HPDE6-E6E7 (cell line): ENCODE measurements at regions not wholly inside any gene's neighbourhood (a gene's known extent, or its start where the extent isn't known, plus 50 kb on each side); places are given as distances from the start of the nearest gene placed in this dataset.

Experiments
- DNase-seq: peaks from one replicate; pipeline ENCODE4 v3.0.0; 2011; ENCODE audit warnings: missing footprints; ENCODE audit errors: extremely low spot score

GRCh38 chr9:30943446-30944224 is 1440.8 kb upstream of the ACO1 start:
- DNase-seq, result no peak

- DNase-seq, result no peak
Measured at GRCh38 chr9:30944225-30944569, 1440.2 kb upstream of the ACO1 start.

- no peak for DNase-seq
Measured at GRCh38 chr9:30944741-30945280, 1439.6 kb upstream of the ACO1 start.

- DNase-seq, result no peak
Measured at GRCh38 chr9:30964332-30964731, 1420.1 kb upstream of the ACO1 start.

GRCh38 chr9:30967476-30967875 is 1417.0 kb upstream of the ACO1 start:
- peak; percentile 20 for DNase-seq

GRCh38 chr9:30970186-30970585 is 1414.3 kb upstream of the ACO1 start:
- no peak for DNase-seq

- DNase-seq, result no peak
Measured at GRCh38 chr9:30970812-30971211, 1413.6 kb upstream of the ACO1 start.

GRCh38 chr9:30972654-30973053 is 1411.8 kb upstream of the ACO1 start:
- DNase-seq, result no peak

GRCh38 chr9:30977965-30978364 is 1406.5 kb upstream of the ACO1 start:
- no peak for DNase-seq

GRCh38 chr9:30982301-30982700 is 1402.1 kb upstream of the ACO1 start:
- DNase-seq, result no peak

GRCh38 chr9:30995956-30996738 is 1388.3 kb upstream of the ACO1 start:
- DNase-seq, result no peak

GRCh38 chr9:30996761-30997160 is 1387.7 kb upstream of the ACO1 start:
- no peak for DNase-seq

GRCh38 chr9:30997291-30997690 is 1387.2 kb upstream of the ACO1 start:
- no peak for DNase-seq

- no peak for DNase-seq
Measured at GRCh38 chr9:31005086-31005665, 1379.3 kb upstream of the ACO1 start.

- DNase-seq, result no peak
Measured at GRCh38 chr9:31013371-31013770, 1371.1 kb upstream of the ACO1 start.

GRCh38 chr9:31023847-31024246 is 1360.6 kb upstream of the ACO1 start:
- DNase-seq, result no peak

- DNase-seq, result no peak
Measured at GRCh38 chr9:31027678-31028077, 1356.8 kb upstream of the ACO1 start.

GRCh38 chr9:31028137-31028536 is 1356.3 kb upstream of the ACO1 start:
- DNase-seq, result no peak

GRCh38 chr9:31030741-31031202 is 1353.7 kb upstream of the ACO1 start:
- no peak for DNase-seq

GRCh38 chr9:31032206-31032605 is 1352.2 kb upstream of the ACO1 start:
- DNase-seq, result no peak

GRCh38 chr9:31034311-31034710 is 1350.1 kb upstream of the ACO1 start:
- no peak for DNase-seq

GRCh38 chr9:31040564-31040963 is 1343.9 kb upstream of the ACO1 start:
- DNase-seq, result no peak

- no peak for DNase-seq
Measured at GRCh38 chr9:31045810-31046209, 1338.6 kb upstream of the ACO1 start.
